Inflammatory macrophage treated with lipopolysaccharide for 1 hour (primary cell): ENCODE measurements at regions not wholly inside any gene's neighbourhood (a gene's known extent, or its start where the extent isn't known, plus 50 kb on each side); places are given as distances from the start of the nearest gene placed in this dataset.
"Not testable (repeated sequence)": the region's sequence is repeated elsewhere in the genome, so short reads cannot be mapped to it uniquely, and the experiment has no call there.

Experiments used
- DNase-seq, 2 donors: peaks; one replicate each; pipeline ENCODE4 v3.0.0-alpha.2; 2020 to 2022

GRCh38 chr12:88313554-88313953, 171.4 kb downstream of the TMTC3 start:
- DNase-seq, result no peak

GRCh38 chr12:88314706-88315105, 172.6 kb downstream of the TMTC3 start:
- no peak for DNase-seq

GRCh38 chr12:88318726-88319125, 176.6 kb downstream of the TMTC3 start:
- DNase-seq, result no peak

DNA sequence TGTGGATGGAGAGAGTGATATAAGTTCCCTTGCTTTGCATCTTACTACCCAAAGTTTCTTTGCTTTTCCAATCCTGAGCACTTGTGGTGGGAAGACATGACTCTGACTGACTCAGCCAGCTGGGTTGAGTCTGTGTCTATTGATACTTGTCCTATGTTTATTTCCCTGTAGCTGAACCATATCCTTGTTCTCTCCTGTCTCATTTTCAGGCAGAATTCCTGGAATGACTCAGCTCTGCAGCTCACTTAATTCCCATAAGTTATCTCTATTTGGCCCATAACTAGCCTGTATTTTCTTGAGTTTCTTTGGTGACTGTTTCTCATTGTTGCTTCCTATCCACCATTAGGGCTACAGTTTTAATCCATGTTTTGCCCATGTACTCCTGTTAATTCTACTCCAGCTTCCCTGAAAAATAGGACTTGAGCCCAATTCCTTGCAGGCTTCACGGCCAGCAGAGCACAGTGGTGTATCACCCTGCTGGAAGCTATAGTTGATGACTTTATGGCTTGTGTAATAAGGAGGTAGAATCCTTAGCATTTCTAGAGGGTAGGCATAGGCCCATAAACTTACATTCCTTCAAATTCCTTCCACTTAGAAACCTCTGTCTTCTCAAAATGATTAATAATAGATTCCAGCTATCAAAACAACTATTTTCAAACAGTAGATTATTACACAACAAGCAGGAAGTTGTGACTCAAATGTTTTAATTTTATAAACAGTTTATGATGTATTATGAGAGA, 183.1 kb downstream of the TMTC3 start:
- no peak for DNase-seq

DNA sequence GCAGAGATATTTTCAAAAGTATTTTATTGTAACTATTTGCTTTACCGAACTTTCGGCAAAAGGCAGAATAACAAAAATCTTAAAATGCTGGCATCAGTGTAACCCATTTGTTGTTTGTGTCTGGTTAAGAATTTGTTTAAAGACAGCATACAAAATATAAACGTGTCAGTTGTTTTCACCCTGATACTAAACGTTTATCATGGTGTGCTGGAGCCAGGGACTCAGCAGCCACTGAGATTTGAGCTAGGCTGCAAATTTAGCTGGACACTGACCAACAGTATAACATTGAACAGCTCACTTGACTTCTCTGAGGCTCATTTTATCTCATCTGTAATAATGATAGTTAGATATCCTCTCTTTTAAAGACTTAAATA, 183.7 kb downstream of the TMTC3 start:
- DNase-seq, result no peak

DNA sequence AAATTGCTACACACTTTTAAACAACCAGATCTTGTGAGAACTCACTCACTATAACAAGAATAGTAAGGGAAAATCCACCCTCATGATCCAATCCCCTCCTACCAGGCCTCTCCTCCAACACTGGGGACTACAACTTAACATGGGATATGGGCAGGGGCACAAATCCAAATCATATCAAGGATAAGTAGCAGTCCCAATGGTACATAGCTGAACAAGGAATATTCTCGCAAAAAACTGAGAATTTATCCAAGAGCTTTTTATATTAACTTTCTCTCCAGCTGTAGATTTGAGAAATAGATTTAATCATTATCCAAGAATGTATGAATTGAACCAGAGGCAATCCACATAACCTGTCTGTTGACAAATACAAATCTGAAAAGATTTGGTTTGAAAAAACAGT, 185.2 kb downstream of the TMTC3 start:
- peak in 1 of 2 donors; percentile 29 for DNase-seq

DNA sequence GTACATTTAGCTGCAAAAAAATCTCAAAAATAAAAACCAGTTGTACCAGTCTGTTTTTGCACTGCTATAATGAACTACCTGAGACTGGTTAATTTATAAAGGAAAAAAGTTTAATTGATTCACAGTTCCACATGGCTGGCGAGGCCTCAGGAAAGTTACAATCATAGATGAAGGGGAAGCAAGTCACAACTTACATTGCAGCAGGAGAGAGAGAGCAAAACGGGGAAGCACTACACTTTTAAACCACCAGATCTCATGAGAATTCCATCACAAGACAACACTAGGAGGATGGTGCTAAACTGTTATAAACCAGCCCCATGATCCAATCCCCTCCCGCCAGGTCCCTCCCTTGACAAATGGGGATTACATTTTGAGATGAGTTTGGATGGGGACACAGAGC, 186.0 kb downstream of the TMTC3 start:
- no peak for DNase-seq

GRCh38 chr12:88329833-88330232, 187.7 kb downstream of the TMTC3 start:
- no peak for DNase-seq

GRCh38 chr12:88334271-88334670, 192.2 kb downstream of the TMTC3 start:
- no peak for DNase-seq

DNA sequence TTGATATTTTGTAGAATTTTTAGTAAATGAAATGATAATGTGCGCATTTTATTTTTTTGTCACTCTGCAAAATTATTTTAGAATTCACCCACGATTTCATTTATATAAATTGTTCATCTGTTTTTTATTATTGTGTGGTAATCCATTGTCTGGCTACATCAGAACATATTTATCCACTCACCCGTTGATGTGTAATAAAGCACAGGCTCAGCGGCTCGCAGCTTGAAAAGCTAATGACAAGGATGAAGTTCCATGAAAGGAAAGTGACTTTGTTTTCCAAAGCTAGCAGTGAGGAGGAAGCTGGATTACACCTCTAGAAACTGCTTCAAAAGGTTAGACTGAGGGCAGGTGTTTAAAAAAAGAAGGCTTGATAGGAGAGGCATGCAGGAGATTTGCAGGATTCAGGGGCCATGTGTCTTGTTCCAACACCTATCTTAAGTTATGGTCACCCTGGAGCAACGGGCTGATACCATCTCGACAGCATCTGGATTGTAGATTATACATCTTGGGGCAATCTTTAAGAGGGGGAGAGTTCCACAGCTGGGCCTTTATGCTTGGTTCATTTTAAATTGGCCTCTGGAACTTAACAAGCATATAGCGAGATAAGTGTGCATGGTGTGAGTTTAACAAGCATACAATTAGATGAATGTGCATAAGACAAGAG, 194.1 kb downstream of the TMTC3 start:
- DNase-seq, result no peak

GRCh38 chr12:88338486-88338885, 196.4 kb downstream of the TMTC3 start:
- no peak for DNase-seq

DNA sequence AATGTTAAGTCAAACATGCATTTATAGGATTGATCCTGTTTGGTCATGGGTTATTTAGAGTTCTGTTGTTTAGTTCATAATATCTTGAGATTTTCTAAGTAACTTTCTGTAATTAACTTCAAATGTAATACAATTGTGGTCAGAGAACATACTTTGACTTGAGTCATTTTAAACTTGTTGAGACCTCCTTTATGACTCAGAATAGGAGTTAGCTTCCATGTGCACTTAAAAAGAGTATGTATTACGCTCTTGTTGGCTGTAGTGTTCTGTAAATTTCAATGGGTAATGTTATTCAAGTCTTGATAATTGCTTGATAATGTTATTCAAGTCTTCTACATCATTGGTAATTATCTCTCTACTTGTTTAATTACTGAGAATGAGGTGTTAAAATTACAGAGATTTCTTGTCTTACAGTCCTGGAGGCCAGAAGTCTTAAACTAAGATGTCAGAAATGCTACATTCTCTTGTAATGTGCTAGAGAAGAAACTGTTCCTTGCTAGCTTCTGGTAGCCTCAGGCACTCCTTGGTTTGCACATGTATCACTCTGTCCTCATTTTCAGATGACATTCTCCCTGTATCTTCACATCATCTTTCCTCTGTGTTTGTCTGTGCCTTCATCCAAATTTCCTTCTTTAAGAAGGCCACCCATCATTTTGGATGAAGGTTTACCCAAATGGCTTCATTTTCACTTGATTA, 197.3 kb downstream of the TMTC3 start:
- no peak for DNase-seq

GRCh38 chr12:88339966-88340365, 197.9 kb downstream of the TMTC3 start:
- DNase-seq, result no peak

DNA sequence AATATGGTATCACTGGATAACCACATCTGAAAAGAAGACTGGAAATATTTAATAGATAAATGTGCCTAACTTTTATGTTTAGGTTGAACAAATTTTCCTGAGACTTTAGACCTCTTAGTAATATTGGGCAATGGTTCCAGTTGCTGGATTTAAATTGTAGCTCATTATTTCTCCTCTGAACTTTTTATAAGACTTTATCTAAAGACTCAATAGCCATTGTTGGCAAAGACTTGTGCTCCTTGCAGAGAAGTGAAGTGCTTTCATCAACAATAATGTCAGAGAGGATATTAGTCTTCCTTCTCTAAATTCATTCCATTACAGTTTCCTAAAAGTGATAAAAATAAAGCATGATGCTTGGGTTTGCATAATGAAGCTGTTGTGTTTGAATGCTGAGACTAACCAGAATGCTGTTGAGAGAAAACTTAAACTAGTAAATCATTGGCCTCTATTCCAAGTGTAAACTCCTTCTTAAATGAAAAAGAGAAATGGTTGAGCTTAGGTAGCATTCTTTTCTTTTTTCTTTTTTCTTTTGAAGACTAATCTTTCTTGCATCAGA, 200.2 kb downstream of the TMTC3 start:
- DNase-seq, result no peak

GRCh38 chr12:88351146-88351545, 209.0 kb downstream of the TMTC3 start:
- DNase-seq, result no peak

DNA sequence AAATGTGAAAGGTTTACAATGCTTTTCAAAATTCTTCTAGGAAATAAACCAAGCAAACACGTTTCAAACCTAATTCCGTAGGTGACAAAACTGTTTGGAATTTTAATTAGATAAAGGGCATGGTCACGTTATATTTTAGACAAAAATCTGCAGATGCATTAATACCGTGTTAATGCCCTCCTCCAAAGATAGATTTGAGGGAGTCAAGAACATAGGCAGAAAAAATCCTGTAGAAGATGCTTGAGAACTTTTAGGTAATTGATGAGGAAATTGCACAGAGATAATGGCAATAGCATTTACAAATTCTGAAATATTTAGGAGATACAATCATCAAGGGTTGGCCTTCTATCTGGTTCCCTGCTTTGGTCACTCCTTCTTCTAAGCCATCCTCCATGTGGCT, 212.6 kb downstream of the TMTC3 start:
- no peak for DNase-seq

DNA sequence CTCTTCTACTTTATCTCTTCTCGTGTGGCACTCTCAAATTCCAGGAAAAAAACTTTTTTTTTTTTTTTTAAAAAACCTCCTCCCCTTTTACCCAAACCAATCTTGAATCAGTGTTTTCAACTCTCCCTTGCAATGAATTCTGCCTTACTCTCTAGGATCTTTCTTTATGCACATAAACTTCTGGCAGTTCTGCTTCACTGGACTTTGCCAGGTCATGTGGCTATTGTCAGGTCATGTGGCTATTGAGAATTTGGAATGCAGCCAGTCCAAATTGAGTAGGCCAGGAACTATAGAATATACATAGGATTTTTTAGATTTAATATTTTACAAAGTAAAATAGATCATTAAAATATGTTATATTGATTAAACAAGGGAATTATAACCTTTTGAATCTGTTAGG, 218.2 kb downstream of the TMTC3 start:
- DNase-seq, result no peak

GRCh38 chr12:88361493-88361892, 218.8 kb downstream of the KITLG start:
- DNase-seq, result no peak

GRCh38 chr12:88362439-88362838, 217.8 kb downstream of the KITLG start:
- DNase-seq, result no peak

DNA sequence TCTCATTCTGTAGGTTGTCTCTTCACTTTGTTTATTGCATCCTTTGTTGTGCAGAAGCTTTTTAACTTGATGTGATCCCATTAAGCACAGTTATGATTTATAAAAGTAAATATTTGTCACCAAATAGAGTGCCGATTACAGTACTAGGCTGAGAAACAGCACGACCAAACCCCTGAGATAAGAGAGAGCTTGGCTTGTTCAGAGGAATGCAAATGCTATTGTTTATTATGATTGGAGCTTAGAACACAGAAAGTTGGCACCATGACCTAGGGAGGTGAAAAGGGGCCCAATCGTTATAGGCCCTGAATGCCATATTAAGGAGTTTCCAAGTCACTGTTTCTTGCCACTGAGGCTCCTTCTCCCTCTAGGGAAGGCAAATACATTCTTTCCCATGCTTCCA, 214.9 kb downstream of the KITLG start:
- DNase-seq, result no peak

DNA sequence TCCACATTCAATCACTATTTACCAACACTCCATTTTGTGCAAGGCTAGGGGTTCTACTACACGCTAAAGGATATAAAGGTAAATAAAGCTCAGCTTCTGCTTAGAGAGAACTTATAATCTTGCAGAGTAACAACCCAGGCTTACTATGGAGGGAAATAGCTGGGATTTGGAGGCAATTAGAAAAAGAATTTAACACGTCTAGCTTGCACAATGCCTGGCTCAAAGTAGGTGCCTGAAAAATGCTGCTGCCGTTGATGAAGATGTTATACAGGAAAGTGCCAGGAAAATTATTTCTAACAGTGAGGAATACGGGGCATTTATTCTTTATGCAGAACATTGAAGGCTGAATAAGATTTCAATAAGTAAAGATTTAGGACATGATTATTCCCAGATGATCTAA, 214.2 kb downstream of the KITLG start:
- no peak for DNase-seq

GRCh38 chr12:88367231-88367630, 213.0 kb downstream of the KITLG start:
- DNase-seq, result peak; percentile 38 to 43

DNA sequence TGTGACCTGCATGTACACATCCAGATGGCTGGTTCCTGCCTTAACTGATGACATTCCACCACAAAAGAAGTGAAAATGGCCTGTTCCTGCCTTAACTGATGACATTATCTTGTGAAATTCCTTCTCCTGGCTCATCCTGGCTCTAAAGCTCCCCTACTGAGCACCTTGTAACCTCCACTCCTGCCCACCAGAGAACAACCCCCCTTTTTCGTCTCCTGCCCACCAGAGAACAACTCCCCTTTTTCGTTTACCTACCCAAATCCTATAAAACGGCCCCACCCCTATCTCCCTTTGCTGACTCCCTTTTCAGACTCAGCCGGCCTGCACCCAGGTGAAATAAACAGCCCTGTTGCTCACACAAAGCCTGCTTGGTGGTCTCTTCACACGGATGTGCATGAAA, 212.2 kb downstream of the KITLG start:
- DNase-seq, result not testable (repeated sequence)
